MV-4-11 (cell line): ENCODE measurements at regions not wholly inside any gene's neighbourhood (a gene's known extent, or its start where the extent isn't known, plus 50 kb on each side); places are given as distances from the start of the nearest gene placed in this dataset.

Source experiments
- DNase-seq: peaks from one replicate; lab custom pipeline; 2025; lab: John Stamatoyannopoulos, UW

- DNase-seq: no peak
Observed at GRCh38 chr4:135605076-135605475, 1403.5 kb upstream of the PABPC4L start.

- no peak for DNase-seq
Observed at GRCh38 chr4:135604531-135604930, 1402.9 kb upstream of the PABPC4L start.

GRCh38 chr4:135601351-135601750 lies 1399.8 kb upstream of the PABPC4L start:
- DNase-seq: no peak

- DNase-seq: no peak
Observed at GRCh38 chr4:135598151-135598550, 1396.6 kb upstream of the PABPC4L start.

- no peak for DNase-seq
Observed at GRCh38 chr4:135594521-135594920, 1392.9 kb upstream of the PABPC4L start.

- DNase-seq: no peak
Observed at GRCh38 chr4:135575041-135575440, 1373.5 kb upstream of the PABPC4L start.

GRCh38 chr4:135573251-135573650 lies 1371.7 kb upstream of the PABPC4L start:
- DNase-seq: no peak

GRCh38 chr4:135564090-135564489 lies 1362.5 kb upstream of the PABPC4L start:
- no peak for DNase-seq

GRCh38 chr4:135553213-135553612 lies 1351.6 kb upstream of the PABPC4L start:
- DNase-seq: no peak

GRCh38 chr4:135552131-135552530 lies 1350.5 kb upstream of the PABPC4L start:
- no peak for DNase-seq

- no peak for DNase-seq
Observed at GRCh38 chr4:135548711-135549110, 1347.1 kb upstream of the PABPC4L start.

GRCh38 chr4:135545616-135546317 lies 1344.2 kb upstream of the PABPC4L start:
- no peak for DNase-seq

GRCh38 chr4:135538698-135539097 lies 1337.1 kb upstream of the PABPC4L start:
- DNase-seq: no peak

GRCh38 chr4:135533053-135533452 lies 1331.5 kb upstream of the PABPC4L start:
- peak; percentile 4 for DNase-seq

- no peak for DNase-seq
Observed at GRCh38 chr4:135532132-135532531, 1330.5 kb upstream of the PABPC4L start.

GRCh38 chr4:135515295-135515694 lies 1313.7 kb upstream of the PABPC4L start:
- DNase-seq: no peak

- no peak for DNase-seq
Observed at GRCh38 chr4:135510582-135510981, 1309.0 kb upstream of the PABPC4L start.

GRCh38 chr4:135508006-135508714 lies 1306.6 kb upstream of the PABPC4L start:
- DNase-seq: no peak

GRCh38 chr4:135497563-135498152 lies 1296.1 kb upstream of the PABPC4L start:
- DNase-seq: no peak

- no peak for DNase-seq
Observed at GRCh38 chr4:135492439-135492838, 1290.8 kb upstream of the PABPC4L start.

- no peak for DNase-seq
Observed at GRCh38 chr4:135485371-135485770, 1283.8 kb upstream of the PABPC4L start.

- no peak for DNase-seq
Observed at GRCh38 chr4:135476272-135476671, 1274.7 kb upstream of the PABPC4L start.

- no peak for DNase-seq
Observed at GRCh38 chr4:135464311-135464710, 1262.7 kb upstream of the PABPC4L start.
